GM23338 (cell line): ENCODE measurements at regions not wholly inside any gene's neighbourhood (a gene's known extent, or its start where the extent isn't known, plus 50 kb on each side); places are given as distances from the start of the nearest gene placed in this dataset.

ENCODE experiments used
- CREB1 ChIP-seq: fragments of 250-450 bp; sonication (Bioruptor Pico); IDR thresholded peaks from 2 replicates; pipeline ENCODE4 v1.5.0; 2020; ENCODE audit warnings: low read depth, mild to moderate bottlenecking, moderate library complexity
- CTCF ChIP-seq, 2 experiments: fragments of 200-600 bp in 1 of 2; sonication (generic) in 1 of 2; conservative IDR thresholded peaks; 2 replicates each; pipeline versions ENCODE4 v1.5.1 to v1.6.1; 2016 to 2017; ENCODE audit warnings: antibody characterized with exemption in 2 of 2, low read depth in 2 of 2, mild to moderate bottlenecking in 2 of 2, moderate library complexity in 1 of 2
- EZH2 ChIP-seq: fragments of 200-600 bp; sonication (generic); IDR thresholded peaks from one replicate; pipeline ENCODE4 v1.8.0; 2017; ENCODE audit warnings: antibody characterized with exemption, mild to moderate bottlenecking, low read depth; ENCODE audit not compliant: unreplicated experiment
- EZH2phosphoT487 ChIP-seq: fragments of 200-600 bp; sonication (generic); IDR thresholded peaks from one replicate; pipeline ENCODE4 v1.8.1; 2018; ENCODE audit warnings: antibody characterized with exemption; ENCODE audit not compliant: unreplicated experiment
- NANOG ChIP-seq: IDR thresholded peaks from 2 replicates; pipeline ENCODE4 v1.6.1; 2016; ENCODE audit warnings: antibody characterized with exemption, borderline replicate concordance
- POLR2AphosphoS5 ChIP-seq: IDR thresholded peaks from 2 replicates; pipeline ENCODE4 v1.6.1; 2016; ENCODE audit warnings: antibody characterized with exemption, low read depth
- TF ChIP-seq, protein P1 (sequence below): IDR thresholded peaks from one replicate; pipeline ENCODE4 v1.6.1; 2018; ENCODE audit warnings: antibody characterized with exemption; ENCODE audit not compliant: unreplicated experiment

DNA sequence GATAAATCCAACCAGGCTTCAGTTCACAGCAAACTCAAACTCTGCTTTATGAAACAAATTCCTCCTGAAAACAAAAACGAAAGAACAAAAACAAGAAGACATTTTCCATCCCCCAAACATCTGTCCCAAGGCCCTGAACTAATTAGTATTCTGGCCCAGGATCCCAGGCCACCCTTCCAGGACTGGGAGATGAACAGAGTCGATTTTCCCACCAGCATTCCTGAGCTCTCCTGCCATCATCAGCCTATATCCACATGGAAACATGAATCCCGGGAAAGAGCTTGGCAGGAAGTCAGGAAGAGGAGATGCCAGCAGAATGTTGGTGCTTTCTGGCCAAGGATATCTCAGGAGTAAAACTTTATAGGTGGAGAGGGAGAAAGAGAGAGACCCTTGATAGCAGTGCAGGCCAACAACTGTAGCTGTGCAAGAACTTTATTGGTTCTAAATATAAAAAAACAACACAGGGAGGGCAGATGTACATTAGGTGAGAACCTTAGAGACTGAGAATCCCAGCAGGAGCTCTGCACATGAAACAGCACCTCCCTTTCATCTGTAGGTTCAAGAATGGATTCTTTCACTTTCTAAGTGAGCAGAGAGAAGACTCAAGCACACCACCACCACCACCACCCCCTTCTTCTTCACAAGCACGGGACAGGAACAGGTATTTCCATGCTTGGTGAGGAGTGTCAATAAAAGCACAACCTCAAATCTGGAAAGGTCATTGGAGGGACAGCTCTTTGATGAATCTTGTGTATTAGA lies 190.7 kb upstream of the TAS2R1 start:
- TF ChIP-seq CTCF (conservative IDR thresholded peaks at IDR 0.05; ENCODE audit: low read depth in 2 of 2) (no peak), CREB1 (no peak), NANOG (no peak), EZH2 (no peak), EZH2phosphoT487 (no peak), POLR2AphosphoS5 (no peak)
- TF ChIP-seq, protein P1, sequence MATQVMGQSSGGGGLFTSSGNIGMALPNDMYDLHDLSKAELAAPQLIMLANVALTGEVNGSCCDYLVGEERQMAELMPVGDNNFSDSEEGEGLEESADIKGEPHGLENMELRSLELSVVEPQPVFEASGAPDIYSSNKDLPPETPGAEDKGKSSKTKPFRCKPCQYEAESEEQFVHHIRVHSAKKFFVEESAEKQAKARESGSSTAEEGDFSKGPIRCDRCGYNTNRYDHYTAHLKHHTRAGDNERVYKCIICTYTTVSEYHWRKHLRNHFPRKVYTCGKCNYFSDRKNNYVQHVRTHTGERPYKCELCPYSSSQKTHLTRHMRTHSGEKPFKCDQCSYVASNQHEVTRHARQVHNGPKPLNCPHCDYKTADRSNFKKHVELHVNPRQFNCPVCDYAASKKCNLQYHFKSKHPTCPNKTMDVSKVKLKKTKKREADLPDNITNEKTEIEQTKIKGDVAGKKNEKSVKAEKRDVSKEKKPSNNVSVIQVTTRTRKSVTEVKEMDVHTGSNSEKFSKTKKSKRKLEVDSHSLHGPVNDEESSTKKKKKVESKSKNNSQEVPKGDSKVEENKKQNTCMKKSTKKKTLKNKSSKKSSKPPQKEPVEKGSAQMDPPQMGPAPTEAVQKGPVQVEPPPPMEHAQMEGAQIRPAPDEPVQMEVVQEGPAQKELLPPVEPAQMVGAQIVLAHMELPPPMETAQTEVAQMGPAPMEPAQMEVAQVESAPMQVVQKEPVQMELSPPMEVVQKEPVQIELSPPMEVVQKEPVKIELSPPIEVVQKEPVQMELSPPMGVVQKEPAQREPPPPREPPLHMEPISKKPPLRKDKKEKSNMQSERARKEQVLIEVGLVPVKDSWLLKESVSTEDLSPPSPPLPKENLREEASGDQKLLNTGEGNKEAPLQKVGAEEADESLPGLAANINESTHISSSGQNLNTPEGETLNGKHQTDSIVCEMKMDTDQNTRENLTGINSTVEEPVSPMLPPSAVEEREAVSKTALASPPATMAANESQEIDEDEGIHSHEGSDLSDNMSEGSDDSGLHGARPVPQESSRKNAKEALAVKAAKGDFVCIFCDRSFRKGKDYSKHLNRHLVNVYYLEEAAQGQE, result no peak
